HFFc6 (cell line): ENCODE measurements at regions not wholly inside any gene's neighbourhood (a gene's known extent, or its start where the extent isn't known, plus 50 kb on each side); places are given as distances from the start of the nearest gene placed in this dataset.
"Not testable (repeated sequence)": the region's sequence is repeated elsewhere in the genome, so short reads cannot be mapped to it uniquely, and the experiment has no call there.

Experiments used
- DNase-seq: peaks from one replicate; pipeline ENCODE4 v3.0.0-alpha.2; 2018
- H3K27ac Mint-ChIP-seq: 2 replicates; pipeline ENCODE4 v1.8.0; 2020; ENCODE audit warnings: mild to moderate bottlenecking, mixed read lengths
- H3K27me3 Mint-ChIP-seq: 2 replicates; pipeline ENCODE4 v1.8.0; 2021; ENCODE audit warnings: mild to moderate bottlenecking, moderate library complexity, mixed read lengths; ENCODE audit not compliant: insufficient read depth
- H3K36me3 Mint-ChIP-seq: 2 replicates; pipeline ENCODE4 v1.8.0; 2021; ENCODE audit warnings: low read depth, mixed read lengths
- H3K4me1 Mint-ChIP-seq: 2 replicates; pipeline ENCODE4 v1.8.0; 2020; ENCODE audit warnings: low read depth, mixed read lengths
- H3K4me3 Mint-ChIP-seq: 2 replicates; pipeline ENCODE4 v1.8.0; 2020; ENCODE audit warnings: mild to moderate bottlenecking, moderate library complexity, mixed read lengths
- H3K9me3 Mint-ChIP-seq: 2 replicates; pipeline ENCODE4 v1.8.0; 2020; ENCODE audit warnings: mild to moderate bottlenecking, mixed read lengths
- CTCF ChIP-seq: fragments of 200-600 bp; sonication (generic); IDR thresholded peaks from 2 replicates; pipeline ENCODE4 v1.5.0; 2021; ENCODE audit warnings: antibody characterized with exemption, mild to moderate bottlenecking

- Mint-ChIP-seq H3K27ac (no peak overlapping the region), H3K4me1 (no peaks in the 10 kb centered on the region), H3K36me3 (no peaks in the 10 kb centered on the region), H3K4me3 (no peak overlapping the region), H3K9me3 (no peaks in the 10 kb centered on the region), H3K27me3 (peaks cover 4% of the 10 kb centered on the region; the same call in 1 of the 2 replicates)
- no peak for DNase-seq
- TF ChIP-seq CTCF = no peak
Observed at GRCh38 chr4:56142088-56142487, 193.3 kb downstream of the CEP135 start.

GRCh38 chr4:56139241-56139827, 190.6 kb downstream of the CEP135 start:
- peak; percentile 1 for DNase-seq
- Mint-ChIP-seq H3K27ac (no peak overlapping the region), H3K27me3 (peaks cover 4% of the 10 kb centered on the region; the same call in 1 of the 2 replicates), H3K4me3 (no peak overlapping the region), H3K4me1 (no peaks in the 10 kb centered on the region), H3K9me3 (no peaks in the 10 kb centered on the region), H3K36me3 (no peaks in the 10 kb centered on the region)
- no peak for TF ChIP-seq CTCF

- not testable (repeated sequence) for H3K27ac Mint-ChIP-seq, DNase-seq, H3K9me3 Mint-ChIP-seq, H3K4me1 Mint-ChIP-seq, H3K4me3 Mint-ChIP-seq, H3K27me3 Mint-ChIP-seq, H3K36me3 Mint-ChIP-seq
Observed at GRCh38 chr4:56134834-56135233, 186.1 kb downstream of the CEP135 start.

GRCh38 chr4:56134266-56134665, 185.5 kb downstream of the CEP135 start:
- no peaks in the 10 kb centered on the region for H3K36me3 Mint-ChIP-seq
- no peaks in the 10 kb centered on the region for H3K9me3 Mint-ChIP-seq

GRCh38 chr4:56132835-56133234, 184.1 kb downstream of the CEP135 start:
- H3K36me3 Mint-ChIP-seq = no peaks in the 10 kb centered on the region
- H3K4me3 Mint-ChIP-seq = no peak overlapping the region
- no peaks in the 10 kb centered on the region for H3K4me1 Mint-ChIP-seq
- no peaks in the 10 kb centered on the region for H3K9me3 Mint-ChIP-seq
- H3K27me3 Mint-ChIP-seq = peaks cover 4% of the 10 kb centered on the region
- no peak for DNase-seq
- TF ChIP-seq CTCF = no peak
- no peak overlapping the region for H3K27ac Mint-ChIP-seq

More at GRCh38 chr4:56134266-56134665, 185.5 kb downstream of the CEP135 start:
- Mint-ChIP-seq H3K4me1 (no peaks in the 10 kb centered on the region), H3K4me3 (no peak overlapping the region), H3K27ac (no peak overlapping the region), H3K27me3 (peaks cover 6% of the 10 kb centered on the region)
- no peak for DNase-seq
- TF ChIP-seq CTCF = no peak

- not testable (repeated sequence) for H3K27me3 Mint-ChIP-seq, DNase-seq, H3K9me3 Mint-ChIP-seq, H3K27ac Mint-ChIP-seq, H3K36me3 Mint-ChIP-seq, H3K4me1 Mint-ChIP-seq, H3K4me3 Mint-ChIP-seq
Observed at GRCh38 chr4:56132188-56132587, 183.4 kb downstream of the CEP135 start.
